Gastroesophageal sphincter (tissue), 4 donors: ENCODE measurements at regions not wholly inside any gene's neighbourhood (a gene's known extent, or its start where the extent isn't known, plus 50 kb on each side); places are given as distances from the start of the nearest gene placed in this dataset.

ENCODE experiments used
- ATAC-seq: fragments of 150-250 bp; one replicate; pipeline ENCODE4 v1.9.1; 2016; ENCODE audit warnings: mild to moderate bottlenecking, moderate library complexity
- H3K27ac ChIP-seq, 4 donors: fragments of 200-600 bp; sonication (generic) in 3 of 4; 1 replicate in 3 of 4; 2 replicates in 1 of 4; pipeline ENCODE4 v1.5.1; 2016 to 2019
- H3K27me3 ChIP-seq: fragments of 200-600 bp; sonication (generic); one replicate; pipeline ENCODE4 v1.5.1; 2019
- H3K36me3 ChIP-seq, 2 donors: fragments of 200-600 bp; sonication (generic); one replicate each; pipeline ENCODE4 v1.5.1; 2019; ENCODE audit warnings: control low read depth in 1 of 2
- H3K4me1 ChIP-seq, 3 donors: fragments of 200-600 bp; sonication (generic); 1 replicate in 2 of 3; 2 replicates in 1 of 3; pipeline ENCODE4 v1.5.1; 2016 to 2019; ENCODE audit warnings: control low read depth in 2 of 3
- H3K4me3 ChIP-seq, 2 donors: fragments of 200-600 bp; sonication (generic); one replicate each; pipeline ENCODE4 v1.5.1; 2019; ENCODE audit warnings: mild to moderate bottlenecking in 1 of 2, moderate library complexity in 1 of 2
- H3K9me3 ChIP-seq, 3 donors: fragments of 200-600 bp; sonication (generic); one replicate each; pipeline ENCODE4 v1.5.1; 2017 to 2019; ENCODE audit warnings: control low read depth in 2 of 3
- CTCF ChIP-seq, 4 experiments: fragments of 200-600 bp in 2 of 4; fragments of 450-650 bp in 2 of 4; sonication (generic) in 1 of 4; IDR thresholded peaks; one replicate each; pipeline ENCODE4 v1.5.1; 2017 to 2019; ENCODE audit warnings: antibody characterized with exemption in 4 of 4, mild to moderate bottlenecking in 2 of 4, moderate library complexity in 2 of 4
- EP300 ChIP-seq: sonication (generic); formaldehyde crosslinking; IDR thresholded peaks from one replicate; pipeline ENCODE4 v1.6.1; 2017; ENCODE audit warnings: antibody characterized with exemption, mild to moderate bottlenecking
- POLR2A ChIP-seq, 2 donors: fragments of 450-650 bp; IDR thresholded peaks; one replicate each; pipeline ENCODE4 v1.6.1; 2017; ENCODE audit warnings: antibody characterized with exemption in 2 of 2, mild to moderate bottlenecking in 2 of 2, moderate library complexity in 1 of 2
- POLR2AphosphoS5 ChIP-seq: sonication (generic); formaldehyde crosslinking; IDR thresholded peaks from one replicate; pipeline ENCODE4 v1.6.1; 2017; ENCODE audit warnings: antibody characterized with exemption
- WGBS, 2 donors: methylation state at CpG; one replicate each; pipeline ENCODE4 v1.1.5; 2018; ENCODE audit warnings: low coverage in 1 of 2; 5-methylcytosine and 5-hydroxymethylcytosine counted together

DNA sequence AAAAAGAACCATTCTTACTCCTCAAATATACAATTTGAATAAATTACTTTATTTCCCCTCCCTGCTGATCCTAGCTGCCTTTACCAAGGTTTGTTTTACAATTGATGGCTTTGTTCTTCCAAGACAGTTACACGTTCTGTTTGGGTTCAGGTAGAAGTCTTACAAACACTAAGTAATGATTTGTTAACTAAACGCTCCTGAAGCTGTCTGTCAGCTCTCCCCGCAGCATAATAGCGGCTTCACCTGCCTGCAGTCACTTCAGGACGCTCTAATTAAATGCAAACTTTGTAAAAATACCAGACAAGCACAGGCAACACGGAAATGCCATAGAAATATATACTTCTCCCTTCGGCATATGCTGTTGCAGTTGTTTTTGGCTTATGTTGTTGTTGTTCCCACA, 176.4 kb upstream of the MDFIC2 start:
- WGBS, 2 donors: 45 to 48% methylated on average over 6 to 7 of the region's 7 CpGs
- no peaks in the 10 kb centered on the region for H3K36me3 ChIP-seq
- TF ChIP-seq POLR2A (IDR thresholded peaks at IDR 0.05): no peak
- TF ChIP-seq POLR2AphosphoS5: no peak
- ATAC-seq: no peak
- H3K4me1 ChIP-seq: peaks cover 0 to 12% (median 0%) of the 10 kb centered on the region in 3 donors
- no peaks in the 10 kb centered on the region for H3K27me3 ChIP-seq
- H3K27ac ChIP-seq: peak overlapping the region in 1 of 4 donors; percentile 4
- no peaks in the 10 kb centered on the region for H3K9me3 ChIP-seq
- H3K4me3 ChIP-seq: no peak overlapping the region

DNA sequence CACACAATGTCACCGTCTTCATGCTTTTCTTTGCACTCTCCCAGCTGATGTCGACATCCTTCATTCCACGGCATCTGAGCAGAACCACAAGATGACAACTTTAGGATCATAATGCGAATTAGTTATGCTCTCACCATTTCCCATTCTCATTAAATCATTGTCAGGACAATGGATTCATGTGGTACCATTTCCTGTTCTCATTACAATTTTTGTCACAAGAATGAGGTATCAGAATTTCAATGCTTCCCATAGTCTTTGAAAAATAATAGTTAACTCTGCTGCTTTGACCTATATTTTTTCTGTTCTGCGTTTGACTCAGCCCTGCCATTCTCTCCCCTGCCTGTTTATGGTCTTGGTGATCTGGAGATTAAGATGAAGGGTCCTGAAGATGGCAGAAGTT, 175.7 kb upstream of the MDFIC2 start:
- no peaks in the 10 kb centered on the region for H3K9me3 ChIP-seq
- 70 to 78% methylated on average over 5 of the region's 5 CpGs for WGBS, 2 donors
- TF ChIP-seq CTCF (IDR thresholded peaks at IDR 0.05) (no peak), POLR2AphosphoS5 (no peak), EP300 (no peak), POLR2A (IDR thresholded peaks at IDR 0.05) (no peak)
- no peak for ATAC-seq
- H3K4me3 ChIP-seq: no peak overlapping the region
- H3K36me3 ChIP-seq: no peaks in the 10 kb centered on the region
- no peaks in the 10 kb centered on the region for H3K27me3 ChIP-seq
- peaks cover 0 to 19% (median 0%) of the 10 kb centered on the region in 3 donors for H3K4me1 ChIP-seq
- H3K27ac ChIP-seq: no peak overlapping the region

GRCh38 chr3:70486414-70487017, 174.1 kb upstream of the MDFIC2 start:
- Histone ChIP-seq H3K4me3 (no peak overlapping the region), H3K27ac (no peak overlapping the region), H3K27me3 (no peaks in the 10 kb centered on the region), H3K4me1 (peaks cover 0 to 21% (median 0%) of the 10 kb centered on the region in 3 donors), H3K9me3 (no peaks in the 10 kb centered on the region), H3K36me3 (no peaks in the 10 kb centered on the region)
- ATAC-seq: no peak
- no peak for TF ChIP-seq POLR2A (IDR thresholded peaks at IDR 0.05)
- no peak for TF ChIP-seq CTCF (IDR thresholded peaks at IDR 0.05)
- no peak for TF ChIP-seq POLR2AphosphoS5
- TF ChIP-seq EP300: no peak
- 80 to 83% methylated on average over 2 of the region's 2 CpGs for WGBS, 2 donors

DNA sequence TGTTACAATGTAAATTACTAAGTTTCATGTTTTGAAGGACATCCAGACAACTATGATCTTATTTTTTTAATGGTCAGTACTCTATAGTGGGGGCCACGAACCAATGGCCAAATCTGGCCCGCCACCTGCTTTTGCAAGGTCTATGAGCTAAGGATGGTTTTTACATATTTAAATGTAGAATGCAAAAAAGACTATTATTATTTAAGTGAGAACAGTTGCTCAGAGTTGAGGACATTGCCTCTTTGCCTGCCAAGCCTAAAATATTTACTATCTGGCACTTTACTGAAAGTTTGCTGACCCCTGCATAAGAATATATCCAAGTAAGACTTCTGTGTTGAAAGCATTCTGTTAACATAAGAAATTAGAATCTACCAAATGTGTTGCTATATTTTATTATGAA, 163.7 kb upstream of the MDFIC2 start:
- Histone ChIP-seq H3K4me3 (no peak overlapping the region), H3K27me3 (no peaks in the 10 kb centered on the region), H3K9me3 (peaks cover 0 to 4% (median 0%) of the 10 kb centered on the region in 3 donors), H3K36me3 (no peaks in the 10 kb centered on the region), H3K27ac (no peak overlapping the region), H3K4me1 (peaks cover 0 to 13% (median 0%) of the 10 kb centered on the region in 3 donors)
- no peak for TF ChIP-seq POLR2A (IDR thresholded peaks at IDR 0.05)
- no peak for TF ChIP-seq POLR2AphosphoS5
- no peak for TF ChIP-seq CTCF (IDR thresholded peaks at IDR 0.05)
- no peak for TF ChIP-seq EP300
- WGBS, 2 donors: 83 to 89% methylated on average over 2 of the region's 2 CpGs
- ATAC-seq: no peak

- Histone ChIP-seq H3K4me3 (no peak overlapping the region), H3K4me1 (peaks cover 0 to 18% (median 0%) of the 10 kb centered on the region in 3 donors), H3K27ac (peak overlapping the region in 3 of 4 donors; percentile 23 to 52 (median 46)), H3K27me3 (no peaks in the 10 kb centered on the region), H3K36me3 (no peaks in the 10 kb centered on the region), H3K9me3 (no peaks in the 10 kb centered on the region)
- ATAC-seq: no peak
- TF ChIP-seq POLR2A (IDR thresholded peaks at IDR 0.05): no peak
- TF ChIP-seq EP300: no peak
- TF ChIP-seq CTCF (IDR thresholded peaks at IDR 0.05): no peak
- no peak for TF ChIP-seq POLR2AphosphoS5
- WGBS, 2 donors: 72 to 87% methylated on average over 4 of the region's 4 CpGs
Measured at GRCh38 chr3:70471464-70472342, 159.3 kb upstream of the MDFIC2 start.
